GM19452 (cell line): ENCODE measurements at regions not wholly inside any gene's neighbourhood (a gene's known extent, or its start where the extent isn't known, plus 50 kb on each side); places are given as distances from the start of the nearest gene placed in this dataset.

Experiments
- ATAC-seq: cut with Tn5 transposase; IDR thresholded peaks from one replicate; pipeline ENCODE4 v1.9.1; 2021; ENCODE audit not compliant: unreplicated experiment

GRCh38 chr2:18332477-18332876 lies 228.0 kb downstream of the RDH14 start:
- no peak for ATAC-seq

- ATAC-seq = no peak
Measured at GRCh38 chr2:18325118-18325517, 235.3 kb downstream of the RDH14 start.

- no peak for ATAC-seq
Measured at GRCh38 chr2:18319987-18320386, 240.5 kb downstream of the RDH14 start.

- no peak for ATAC-seq
Measured at GRCh38 chr2:18317017-18317416, 243.4 kb downstream of the RDH14 start.

- ATAC-seq = no peak
Measured at GRCh38 chr2:18312818-18313217, 247.6 kb downstream of the RDH14 start.

- ATAC-seq = no peak
Measured at GRCh38 chr2:18311420-18312195, 248.8 kb downstream of the RDH14 start.

- no peak for ATAC-seq
Measured at GRCh38 chr2:18309627-18310026, 250.8 kb downstream of the RDH14 start.

GRCh38 chr2:18309188-18309587 lies 251.3 kb downstream of the RDH14 start:
- no peak for ATAC-seq

GRCh38 chr2:18304849-18305248 lies 255.6 kb downstream of the RDH14 start:
- ATAC-seq = no peak

GRCh38 chr2:18301421-18302139 lies 258.9 kb downstream of the RDH14 start:
- no peak for ATAC-seq

GRCh38 chr2:18299423-18300212 lies 260.8 kb downstream of the RDH14 start:
- ATAC-seq = no peak

GRCh38 chr2:18297534-18298058 lies 262.9 kb downstream of the RDH14 start:
- ATAC-seq = no peak

- ATAC-seq = no peak
Measured at GRCh38 chr2:18290386-18290785, 270.1 kb downstream of the RDH14 start.

- no peak for ATAC-seq
Measured at GRCh38 chr2:18286897-18287296, 273.6 kb downstream of the RDH14 start.

- ATAC-seq = no peak
Measured at GRCh38 chr2:18284331-18284730, 276.1 kb downstream of the RDH14 start.

GRCh38 chr2:18282026-18282425 lies 278.4 kb downstream of the RDH14 start:
- no peak for ATAC-seq

- ATAC-seq = no peak
Measured at GRCh38 chr2:18276583-18277075, 283.8 kb downstream of the RDH14 start.

GRCh38 chr2:18273205-18273604 lies 287.2 kb downstream of the RDH14 start:
- ATAC-seq = no peak

GRCh38 chr2:18272148-18272494 lies 288.3 kb downstream of the RDH14 start:
- no peak for ATAC-seq

- no peak for ATAC-seq
Measured at GRCh38 chr2:18271370-18272147, 288.9 kb downstream of the RDH14 start.

- no peak for ATAC-seq
Measured at GRCh38 chr2:18268400-18268799, 292.1 kb downstream of the RDH14 start.
